Thoracic aorta (tissue), 2 donors: ENCODE measurements at regions not wholly inside any gene's neighbourhood (a gene's known extent, or its start where the extent isn't known, plus 50 kb on each side); places are given as distances from the start of the nearest gene placed in this dataset.

Source experiments
- ATAC-seq: fragments of 150-250 bp; one replicate; pipeline ENCODE4 v1.8.0; 2017; ENCODE audit warnings: low read depth; ENCODE audit not compliant: insufficient number of reproducible peaks, low FRiP score
- DNase-seq: peaks from one replicate; pipeline ENCODE4 v3.0.0-alpha.2; 2020; ENCODE audit warnings: low spot score
- H3K27ac ChIP-seq, 2 donors: fragments of 200-600 bp; sonication (generic); 1 replicate in 1 of 2; 2 replicates in 1 of 2; pipeline ENCODE4 v1.5.1; 2016; ENCODE audit warnings: mild to moderate bottlenecking in 2 of 2, moderate library complexity in 2 of 2
- H3K27me3 ChIP-seq: fragments of 200-600 bp; sonication (generic); replicated peaks from 2 replicates; pipeline ENCODE4 v1.6.0; 2016; ENCODE audit warnings: mild to moderate bottlenecking; ENCODE audit not compliant: insufficient read depth
- H3K36me3 ChIP-seq: fragments of 200-600 bp; sonication (generic); one replicate; pipeline ENCODE4 v1.5.1; 2016
- H3K4me1 ChIP-seq, 2 donors: fragments of 200-600 bp; sonication (generic); 1 replicate in 1 of 2; 2 replicates in 1 of 2; pipeline versions ENCODE4 v1.5.1 to v1.6.0; 2016; ENCODE audit warnings: low read depth in 2 of 2, mild to moderate bottlenecking in 1 of 2; ENCODE audit not compliant: control insufficient read depth in 1 of 2
- H3K4me3 ChIP-seq: fragments of 200-600 bp; sonication (generic); 2 replicates; pipeline ENCODE4 v1.5.1; 2016; ENCODE audit warnings: mild to moderate bottlenecking
- H3K9me3 ChIP-seq: fragments of 200-600 bp; sonication (generic); 2 replicates; pipeline ENCODE4 v1.5.1; 2016
- TF ChIP-seq, protein P1 (sequence below): fragments of 200-600 bp; sonication (generic); IDR thresholded peaks from one replicate; pipeline ENCODE4 v1.5.1; 2019; ENCODE audit warnings: antibody characterized with exemption

DNA sequence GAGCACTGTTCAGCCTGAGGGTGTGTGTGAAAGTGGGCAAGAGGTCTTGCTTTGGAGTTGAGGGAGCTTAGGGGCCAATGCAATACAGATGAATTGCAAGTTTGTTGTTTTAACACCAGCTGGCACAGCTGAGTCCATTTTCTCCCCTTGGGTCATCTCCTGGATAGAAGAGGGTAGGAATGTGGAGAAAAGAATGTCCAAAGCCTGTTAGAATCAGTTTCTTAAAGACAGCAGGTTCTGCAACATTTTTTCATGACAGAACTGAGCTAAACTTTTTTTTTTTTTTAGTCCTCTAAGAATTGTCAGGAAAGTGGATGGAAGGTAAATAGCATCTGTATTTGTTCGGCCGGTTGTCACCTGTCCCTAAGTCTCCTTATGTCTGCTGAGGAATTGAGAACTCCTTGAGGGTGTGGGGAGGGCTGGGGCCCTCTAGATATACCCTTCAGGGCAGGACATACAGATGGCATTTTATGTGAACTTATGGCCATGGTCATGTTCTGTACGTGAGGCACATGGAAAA lies 211.1 kb upstream of the CADM1 start:
- H3K36me3 ChIP-seq, result no peaks in the 10 kb centered on the region
- H3K9me3 ChIP-seq, result no peaks in the 10 kb centered on the region
- ATAC-seq (no peak), DNase-seq (no peak)
- H3K27ac ChIP-seq, result no peak overlapping the region
- no peaks in the 10 kb centered on the region for H3K27me3 ChIP-seq
- no peak overlapping the region for H3K4me3 ChIP-seq
- no peaks in the 10 kb centered on the region for H3K4me1 ChIP-seq
- TF ChIP-seq, protein P1, sequence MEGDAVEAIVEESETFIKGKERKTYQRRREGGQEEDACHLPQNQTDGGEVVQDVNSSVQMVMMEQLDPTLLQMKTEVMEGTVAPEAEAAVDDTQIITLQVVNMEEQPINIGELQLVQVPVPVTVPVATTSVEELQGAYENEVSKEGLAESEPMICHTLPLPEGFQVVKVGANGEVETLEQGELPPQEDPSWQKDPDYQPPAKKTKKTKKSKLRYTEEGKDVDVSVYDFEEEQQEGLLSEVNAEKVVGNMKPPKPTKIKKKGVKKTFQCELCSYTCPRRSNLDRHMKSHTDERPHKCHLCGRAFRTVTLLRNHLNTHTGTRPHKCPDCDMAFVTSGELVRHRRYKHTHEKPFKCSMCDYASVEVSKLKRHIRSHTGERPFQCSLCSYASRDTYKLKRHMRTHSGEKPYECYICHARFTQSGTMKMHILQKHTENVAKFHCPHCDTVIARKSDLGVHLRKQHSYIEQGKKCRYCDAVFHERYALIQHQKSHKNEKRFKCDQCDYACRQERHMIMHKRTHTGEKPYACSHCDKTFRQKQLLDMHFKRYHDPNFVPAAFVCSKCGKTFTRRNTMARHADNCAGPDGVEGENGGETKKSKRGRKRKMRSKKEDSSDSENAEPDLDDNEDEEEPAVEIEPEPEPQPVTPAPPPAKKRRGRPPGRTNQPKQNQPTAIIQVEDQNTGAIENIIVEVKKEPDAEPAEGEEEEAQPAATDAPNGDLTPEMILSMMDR, result no peak

- Histone ChIP-seq H3K9me3 (no peaks in the 10 kb centered on the region), H3K36me3 (no peaks in the 10 kb centered on the region), H3K4me1 (peaks cover 0 to under 1% of the 10 kb centered on the region in 2 donors), H3K4me3 (no peak overlapping the region), H3K27me3 (no peaks in the 10 kb centered on the region), H3K27ac (no peak overlapping the region)
- no peak for DNase-seq
- ATAC-seq, result no peak
- TF ChIP-seq, protein P1, result no peak
Measured at GRCh38 chr11:115712296-115712695, 208.1 kb upstream of the CADM1 start.

- Histone ChIP-seq H3K9me3 (no peaks in the 10 kb centered on the region), H3K4me1 (peaks cover 5 to 12% of the 10 kb centered on the region in 2 donors), H3K27ac (no peak overlapping the region), H3K27me3 (no peaks in the 10 kb centered on the region), H3K36me3 (no peaks in the 10 kb centered on the region), H3K4me3 (no peak overlapping the region)
- ATAC-seq, result no peak
- DNase-seq, result no peak
- TF ChIP-seq, protein P1, result no peak
Measured at GRCh38 chr11:115710980-115711379, 206.8 kb upstream of the CADM1 start.

GRCh38 chr11:115710426-115710825 lies 206.2 kb upstream of the CADM1 start:
- TF ChIP-seq, protein P1, result no peak
- ATAC-seq (no peak), DNase-seq (no peak)
- Histone ChIP-seq H3K4me3 (no peak overlapping the region), H3K27me3 (no peaks in the 10 kb centered on the region), H3K36me3 (no peaks in the 10 kb centered on the region), H3K9me3 (no peaks in the 10 kb centered on the region), H3K4me1 (peaks cover 5 to 12% of the 10 kb centered on the region in 2 donors), H3K27ac (no peak overlapping the region)

DNA sequence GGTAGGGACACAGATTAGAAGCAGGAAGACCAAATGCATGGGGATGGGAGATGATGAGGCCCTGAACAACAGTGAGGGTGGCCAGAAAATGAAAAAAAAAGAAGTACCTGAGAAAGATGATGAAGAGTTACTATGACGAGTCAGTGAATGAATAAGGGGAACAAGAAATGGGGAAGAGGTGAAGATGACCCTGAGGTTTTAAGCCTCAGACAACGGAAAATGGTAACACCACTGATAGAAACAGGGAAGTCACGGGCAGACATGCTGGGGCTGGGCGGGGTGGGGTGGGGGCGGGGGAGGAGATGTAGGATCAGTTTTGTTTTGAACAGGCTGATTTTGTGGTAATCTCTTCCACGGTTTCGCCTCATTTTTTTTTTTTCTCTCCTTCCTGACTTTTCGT lies 205.1 kb upstream of the CADM1 start:
- Histone ChIP-seq H3K27ac (no peak overlapping the region), H3K36me3 (no peaks in the 10 kb centered on the region), H3K4me1 (peaks cover 5 to 12% of the 10 kb centered on the region in 2 donors), H3K27me3 (no peaks in the 10 kb centered on the region), H3K9me3 (no peaks in the 10 kb centered on the region), H3K4me3 (no peak overlapping the region)
- ATAC-seq, result no peak
- no peak for DNase-seq
- TF ChIP-seq, protein P1, result no peak
